Upper lobe of left lung (tissue), 4 donors: ENCODE measurements at regions not wholly inside any gene's neighbourhood (a gene's known extent, or its start where the extent isn't known, plus 50 kb on each side); places are given as distances from the start of the nearest gene placed in this dataset.

Experiments
- POLR2A ChIP-seq, 4 donors: fragments of 450-650 bp; IDR thresholded peaks; one replicate each; pipeline ENCODE4 v1.5.1; 2016 to 2017; ENCODE audit warnings: antibody characterized with exemption in 4 of 4, mild to moderate bottlenecking in 2 of 4
- TF ChIP-seq, protein P1 (sequence below), 6 experiments: fragments of 450-650 bp in 4 of 6; fragments of 200-600 bp in 2 of 6; sonication (generic) in 2 of 6; IDR thresholded peaks; one replicate each; pipeline ENCODE4 v1.5.1; 2016 to 2019; ENCODE audit warnings: antibody characterized with exemption in 6 of 6

DNA sequence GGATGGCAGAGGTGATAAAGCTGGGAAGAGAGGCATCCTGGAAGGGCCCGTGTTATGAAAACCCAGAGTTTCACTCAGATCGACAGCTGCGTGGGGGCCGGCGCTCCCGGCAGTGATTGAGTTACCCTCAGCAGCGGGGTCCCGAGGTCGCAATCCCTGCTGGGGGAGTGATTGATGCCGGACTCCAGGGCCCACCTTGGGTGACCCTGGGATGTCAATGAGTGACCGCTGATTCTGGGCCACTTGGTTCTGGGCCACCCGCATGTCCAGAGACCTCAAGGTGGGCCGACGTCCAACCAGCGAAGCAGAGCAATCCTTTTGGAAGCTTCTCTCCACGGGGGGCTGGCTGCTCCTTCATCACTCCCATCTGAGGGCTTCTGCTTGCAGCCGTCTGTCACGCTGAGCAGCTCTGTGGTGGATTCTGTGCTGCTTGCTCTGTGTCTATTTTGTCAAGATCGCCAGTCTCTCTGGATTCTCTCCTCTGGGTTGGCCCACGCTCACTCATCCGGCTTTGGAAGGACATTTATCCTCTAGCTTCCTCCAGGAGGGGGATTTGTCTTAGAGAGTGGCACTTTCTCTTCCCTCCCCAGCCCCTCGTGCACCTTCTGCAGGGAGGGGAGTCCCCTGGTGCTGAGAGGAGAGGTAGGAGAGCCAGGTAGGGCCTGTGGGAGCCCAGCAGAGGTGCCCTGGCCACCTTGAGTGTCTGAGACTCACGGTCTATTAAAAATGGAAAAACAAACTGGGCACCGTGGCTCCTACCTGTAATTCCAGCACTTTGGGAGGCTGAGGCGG, 110.9 kb upstream of the C1orf174 start:
- TF ChIP-seq, protein P1, sequence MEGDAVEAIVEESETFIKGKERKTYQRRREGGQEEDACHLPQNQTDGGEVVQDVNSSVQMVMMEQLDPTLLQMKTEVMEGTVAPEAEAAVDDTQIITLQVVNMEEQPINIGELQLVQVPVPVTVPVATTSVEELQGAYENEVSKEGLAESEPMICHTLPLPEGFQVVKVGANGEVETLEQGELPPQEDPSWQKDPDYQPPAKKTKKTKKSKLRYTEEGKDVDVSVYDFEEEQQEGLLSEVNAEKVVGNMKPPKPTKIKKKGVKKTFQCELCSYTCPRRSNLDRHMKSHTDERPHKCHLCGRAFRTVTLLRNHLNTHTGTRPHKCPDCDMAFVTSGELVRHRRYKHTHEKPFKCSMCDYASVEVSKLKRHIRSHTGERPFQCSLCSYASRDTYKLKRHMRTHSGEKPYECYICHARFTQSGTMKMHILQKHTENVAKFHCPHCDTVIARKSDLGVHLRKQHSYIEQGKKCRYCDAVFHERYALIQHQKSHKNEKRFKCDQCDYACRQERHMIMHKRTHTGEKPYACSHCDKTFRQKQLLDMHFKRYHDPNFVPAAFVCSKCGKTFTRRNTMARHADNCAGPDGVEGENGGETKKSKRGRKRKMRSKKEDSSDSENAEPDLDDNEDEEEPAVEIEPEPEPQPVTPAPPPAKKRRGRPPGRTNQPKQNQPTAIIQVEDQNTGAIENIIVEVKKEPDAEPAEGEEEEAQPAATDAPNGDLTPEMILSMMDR (IDR thresholded peaks at IDR 0.05), result no peak
- TF ChIP-seq POLR2A (IDR thresholded peaks at IDR 0.05), result no peak
